ENCODE measurements at regions not wholly inside any gene's neighbourhood (a gene's known extent, or its start where the extent isn't known, plus 50 kb on each side); places are given as distances from the start of the nearest gene placed in this dataset.

GRCh38 chr10:105879401-105879800 is 1238.3 kb downstream of the SORCS3 start:
- WGBS, result 58% methylated on average over 1 of the region's 1 CpG
- H3K27ac ChIP-seq, result no peak overlapping the region
- H3K36me3 ChIP-seq, result no peaks in the 10 kb centered on the region
- no peak for DNase-seq (ENCODE audit: low spot score in 2 of 2)
- no peak overlapping the region for H3K4me3 ChIP-seq
- peaks cover 6% of the 10 kb centered on the region for H3K9me3 ChIP-seq
- no peaks in the 10 kb centered on the region for H3K27me3 ChIP-seq
- H3K4me1 ChIP-seq, result no peaks in the 10 kb centered on the region
- TF ChIP-seq CTCF (IDR thresholded peaks at IDR 0.05), result no peak
- TF ChIP-seq POLR2AphosphoS5 (IDR thresholded peaks at IDR 0.05), result no peak
- no peak for TF ChIP-seq EP300 (IDR thresholded peaks at IDR 0.05)
- TF ChIP-seq POLR2A (IDR thresholded peaks at IDR 0.05), result no peak

- no peak for TF ChIP-seq CTCF (IDR thresholded peaks at IDR 0.05)
- no peak for TF ChIP-seq POLR2AphosphoS5 (IDR thresholded peaks at IDR 0.05)
- no peak for TF ChIP-seq EP300 (IDR thresholded peaks at IDR 0.05)
- TF ChIP-seq POLR2A (IDR thresholded peaks at IDR 0.05), result no peak
- Histone ChIP-seq H3K4me1 (no peaks in the 10 kb centered on the region), H3K9me3 (peaks cover 6% of the 10 kb centered on the region), H3K4me3 (no peak overlapping the region), H3K36me3 (no peaks in the 10 kb centered on the region), H3K27ac (no peak overlapping the region), H3K27me3 (no peaks in the 10 kb centered on the region)
- no peak for DNase-seq (ENCODE audit: low spot score in 2 of 2)
- 42% methylated on average over 2 of the region's 2 CpGs for WGBS
Measured at GRCh38 chr10:105875050-105875449, 1234.0 kb downstream of the SORCS3 start.

- Histone ChIP-seq H3K27me3 (no peaks in the 10 kb centered on the region), H3K4me1 (no peaks in the 10 kb centered on the region), H3K27ac (no peak overlapping the region), H3K36me3 (no peaks in the 10 kb centered on the region), H3K4me3 (no peak overlapping the region), H3K9me3 (peaks cover 6% of the 10 kb centered on the region)
- TF ChIP-seq EP300 (IDR thresholded peaks at IDR 0.05) (no peak), POLR2A (IDR thresholded peaks at IDR 0.05) (no peak), CTCF (IDR thresholded peaks at IDR 0.05) (no peak), POLR2AphosphoS5 (IDR thresholded peaks at IDR 0.05) (no peak)
- DNase-seq (ENCODE audit: low spot score in 2 of 2), result no peak
- 81% methylated on average over 4 of the region's 4 CpGs for WGBS
Measured at GRCh38 chr10:105872665-105873064, 1231.6 kb downstream of the SORCS3 start.

- no peak for DNase-seq (ENCODE audit: low spot score in 2 of 2)
- Histone ChIP-seq H3K4me3 (no peak overlapping the region), H3K27ac (no peak overlapping the region), H3K27me3 (no peaks in the 10 kb centered on the region), H3K36me3 (no peaks in the 10 kb centered on the region), H3K9me3 (peaks cover 6% of the 10 kb centered on the region), H3K4me1 (no peaks in the 10 kb centered on the region)
- TF ChIP-seq EP300 (IDR thresholded peaks at IDR 0.05) (no peak), POLR2A (IDR thresholded peaks at IDR 0.05) (no peak), CTCF (IDR thresholded peaks at IDR 0.05) (no peak), POLR2AphosphoS5 (IDR thresholded peaks at IDR 0.05) (no peak)
- WGBS, result 0% methylated on average over 1 of the region's 1 CpG
Measured at GRCh38 chr10:105868935-105869334, 1227.8 kb downstream of the SORCS3 start.

- no peak overlapping the region for H3K27ac ChIP-seq
- H3K4me1 ChIP-seq, result no peaks in the 10 kb centered on the region
- 100% methylated on average over 1 of the region's 2 CpGs for WGBS
- no peaks in the 10 kb centered on the region for H3K9me3 ChIP-seq
- TF ChIP-seq POLR2AphosphoS5 (IDR thresholded peaks at IDR 0.05) (no peak), EP300 (IDR thresholded peaks at IDR 0.05) (no peak), CTCF (IDR thresholded peaks at IDR 0.05) (no peak), POLR2A (IDR thresholded peaks at IDR 0.05) (no peak)
- DNase-seq (ENCODE audit: low spot score in 2 of 2), result no peak
- H3K27me3 ChIP-seq, result no peaks in the 10 kb centered on the region
- H3K4me3 ChIP-seq, result no peak overlapping the region
- H3K36me3 ChIP-seq, result no peaks in the 10 kb centered on the region
Measured at GRCh38 chr10:105864854-105865253, 1223.8 kb downstream of the SORCS3 start.

Data from suprapubic skin (tissue), 4 donors.